ENCODE measurements at regions not wholly inside any gene's neighbourhood (a gene's known extent, or its start where the extent isn't known, plus 50 kb on each side); places are given as distances from the start of the nearest gene placed in this dataset.

GRCh38 chr11:127191689-127192088 is 191.1 kb upstream of the KIRREL3 start:
- Histone ChIP-seq H3K4me3 (ENCODE audit: low read depth in 2 of 2, low read length in 1 of 2) (no peak overlapping the region), H4K20me1 (ENCODE audit: insufficient read depth) (no peaks in the 10 kb centered on the region), H3K9ac (no peak overlapping the region), H3K9me3 (no peaks in the 10 kb centered on the region), H3K36me3 (replicated peaks in 1 of 2; ENCODE audit: control insufficient read depth in 1 of 2, insufficient read depth in 2 of 2, low read length in 1 of 2) (no peaks in the 10 kb centered on the region), H2AFZ (ENCODE audit: low read depth) (no peak overlapping the region), H3K4me2 (no peak overlapping the region), H3K79me2 (ENCODE audit: insufficient read depth) (no peaks in the 10 kb centered on the region), H3K27me3 (ENCODE audit: insufficient read depth) (no peaks in the 10 kb centered on the region; the same call in 1 of the 2 replicates), H3K27ac (ENCODE audit: low read depth in 2 of 2, low read length in 1 of 2) (no peak overlapping the region), H3K9me2 (no peaks in the 10 kb centered on the region), H3F3A (replicated peaks; ENCODE audit: insufficient read depth) (no peaks in the 10 kb centered on the region), H3K4me1 (ENCODE audit: control insufficient read depth in 1 of 2, insufficient read depth in 2 of 2, low read depth in 1 of 2, low read length in 1 of 2) (peaks cover 0 to 22% of the 10 kb centered on the region in 2 experiments; a peak in 2 of 4 replicates)
- DNase-seq = no peak
- WGBS (ENCODE audit: low lambda C conversion rate) = 20% methylated on average over 1 of the region's 1 CpG
- ChIA-PET CTCF (no interaction called here), POLR2A (no interaction called here)
- TF ChIP-seq CHD2 (IDR thresholded peaks at IDR 0.05; ENCODE audit: low read length, partially characterized antibody) (no peak), GATA2 (CRISPR knock-in tag; IDR thresholded peaks at IDR 0.05) (no peak), SIN3A (IDR thresholded peaks at IDR 0.05; ENCODE audit: borderline replicate concordance, low read depth, low read length) (no peak), ELF1 (IDR thresholded peaks at IDR 0.05) (no peak), EP300 (IDR thresholded peaks at IDR 0.05; ENCODE audit: borderline replicate concordance in 1 of 2, low read depth in 1 of 2, low read length in 1 of 2) (no peak), POLR2AphosphoS5 (IDR thresholded peaks at IDR 0.05; ENCODE audit: low read depth, low read length) (no peak), USF1 (IDR thresholded peaks at IDR 0.05; ENCODE audit: borderline replicate concordance, low read depth) (no peak), YY1 (IDR thresholded peaks at IDR 0.05; ENCODE audit: low read depth) (no peak), MEF2A (IDR thresholded peaks at IDR 0.05; ENCODE audit: borderline replicate concordance, low read depth) (no peak), RFX5 (IDR thresholded peaks at IDR 0.05; ENCODE audit: low read length) (no peak), RCOR1 (IDR thresholded peaks at IDR 0.05; ENCODE audit: low read length) (no peak), NFIC (IDR thresholded peaks at IDR 0.05; ENCODE audit: borderline replicate concordance) (no peak)

- peaks cover 0 to 22% of the 10 kb centered on the region in 2 experiments; a peak in 2 of 4 replicates for H3K4me1 ChIP-seq (ENCODE audit: control insufficient read depth in 1 of 2, insufficient read depth in 2 of 2, low read depth in 1 of 2, low read length in 1 of 2)
- H2AFZ ChIP-seq (ENCODE audit: low read depth) = no peak overlapping the region
- H3K9me3 ChIP-seq = no peaks in the 10 kb centered on the region
- H3K79me2 ChIP-seq (ENCODE audit: insufficient read depth) = no peaks in the 10 kb centered on the region
- no peaks in the 10 kb centered on the region; the same call in 1 of the 2 replicates for H3K27me3 ChIP-seq (ENCODE audit: insufficient read depth)
- H3F3A ChIP-seq (replicated peaks; ENCODE audit: insufficient read depth) = no peaks in the 10 kb centered on the region
- ChIA-PET POLR2A (no interaction called here), CTCF (no interaction called here)
- WGBS (ENCODE audit: low lambda C conversion rate) = 22% methylated on average over 3 of the region's 3 CpGs
- H4K20me1 ChIP-seq (ENCODE audit: insufficient read depth) = no peaks in the 10 kb centered on the region
- H3K9ac ChIP-seq = no peak overlapping the region
- no peak overlapping the region for H3K4me3 ChIP-seq (ENCODE audit: low read depth in 2 of 2, low read length in 1 of 2)
- DNase-seq = no peak
- no peak for TF ChIP-seq PBX3 (IDR thresholded peaks at IDR 0.05)
- no peak for TF ChIP-seq ELF1 (IDR thresholded peaks at IDR 0.05)
- no peak for TF ChIP-seq MXI1 (IDR thresholded peaks at IDR 0.05; ENCODE audit: low read depth, low read length)
- TF ChIP-seq YY1 (IDR thresholded peaks at IDR 0.05; ENCODE audit: low read depth) = no peak
- TF ChIP-seq FOXM1 (IDR thresholded peaks at IDR 0.05; ENCODE audit: low read depth) = no peak
- no peak for TF ChIP-seq IRF3 (IDR thresholded peaks at IDR 0.05; ENCODE audit: low read depth, low read length)
- no peak for TF ChIP-seq TCF12 (IDR thresholded peaks at IDR 0.05)
- TF ChIP-seq EP300 (IDR thresholded peaks at IDR 0.05; ENCODE audit: borderline replicate concordance in 1 of 2, low read depth in 1 of 2, low read length in 1 of 2) = no peak
- TF ChIP-seq FOXJ3 (CRISPR knock-in tag; IDR thresholded peaks at IDR 0.05) = no peak
- no peak overlapping the region for H3K27ac ChIP-seq (ENCODE audit: low read depth in 2 of 2, low read length in 1 of 2)
- H3K4me2 ChIP-seq = no peak overlapping the region
- no peaks in the 10 kb centered on the region for H3K9me2 ChIP-seq
- H3K36me3 ChIP-seq (replicated peaks in 1 of 2; ENCODE audit: control insufficient read depth in 1 of 2, insufficient read depth in 2 of 2, low read length in 1 of 2) = no peaks in the 10 kb centered on the region
Measured at GRCh38 chr11:127191261-127191660, 190.7 kb upstream of the KIRREL3 start.

Data from SK-N-SH (cell line).